ENCODE measurements at regions not wholly inside any gene's neighbourhood (a gene's known extent, or its start where the extent isn't known, plus 50 kb on each side); places are given as distances from the start of the nearest gene placed in this dataset.

- H3K4me3 ChIP-seq (ENCODE audit: low read depth, low read length): no peak overlapping the region
- no peak for DNase-seq (ENCODE audit: low read depth)
- TF ChIP-seq MYC (IDR thresholded peaks at IDR 0.05; ENCODE audit: low read depth, low read length) (no peak), CTCF (IDR thresholded peaks at IDR 0.05; ENCODE audit: low read depth, low read length) (no peak), POLR2A (IDR thresholded peaks at IDR 0.05; ENCODE audit: extremely low read depth, insufficient read length) (no peak), MAX (IDR thresholded peaks at IDR 0.05; ENCODE audit: low read depth, low read length) (no peak)
Observed at GRCh38 chr5:168031614-168032013, 259.8 kb upstream of the WWC1 start.

- H3K4me3 ChIP-seq (ENCODE audit: low read depth, low read length): no peak overlapping the region
- TF ChIP-seq MYC (IDR thresholded peaks at IDR 0.05; ENCODE audit: low read depth, low read length): no peak
- no peak for DNase-seq (ENCODE audit: low read depth)
Observed at GRCh38 chr5:168039039-168039438, 252.4 kb upstream of the WWC1 start.

- DNase-seq (ENCODE audit: low read depth): no peak
- H3K4me3 ChIP-seq (ENCODE audit: low read depth, low read length): no peak overlapping the region
- TF ChIP-seq MAX (IDR thresholded peaks at IDR 0.05; ENCODE audit: low read depth, low read length) (no peak), POLR2A (IDR thresholded peaks at IDR 0.05; ENCODE audit: extremely low read depth, insufficient read length) (no peak), CTCF (IDR thresholded peaks at IDR 0.05; ENCODE audit: low read depth, low read length) (no peak), MYC (IDR thresholded peaks at IDR 0.05; ENCODE audit: low read depth, low read length) (no peak)
Observed at GRCh38 chr5:168039566-168040248, 251.7 kb upstream of the WWC1 start.

GRCh38 chr5:168041583-168041982, 249.9 kb upstream of the WWC1 start:
- TF ChIP-seq MYC (IDR thresholded peaks at IDR 0.05; ENCODE audit: low read depth, low read length) (no peak), CTCF (IDR thresholded peaks at IDR 0.05; ENCODE audit: low read depth, low read length) (no peak), MAX (IDR thresholded peaks at IDR 0.05; ENCODE audit: low read depth, low read length) (no peak), POLR2A (IDR thresholded peaks at IDR 0.05; ENCODE audit: extremely low read depth, insufficient read length) (no peak)
- no peak for DNase-seq (ENCODE audit: low read depth)
- H3K4me3 ChIP-seq (ENCODE audit: low read depth, low read length): no peak overlapping the region

- TF ChIP-seq MAX (IDR thresholded peaks at IDR 0.05; ENCODE audit: low read depth, low read length) (no peak), POLR2A (IDR thresholded peaks at IDR 0.05; ENCODE audit: extremely low read depth, insufficient read length) (no peak), CTCF (IDR thresholded peaks at IDR 0.05; ENCODE audit: low read depth, low read length) (no peak), MYC (IDR thresholded peaks at IDR 0.05; ENCODE audit: low read depth, low read length) (no peak)
- H3K4me3 ChIP-seq (ENCODE audit: low read depth, low read length): no peak overlapping the region
- DNase-seq (ENCODE audit: low read depth): no peak
Observed at GRCh38 chr5:168042284-168043068, 249.0 kb upstream of the WWC1 start.

- no peak overlapping the region for H3K4me3 ChIP-seq (ENCODE audit: low read depth, low read length)
- DNase-seq (ENCODE audit: low read depth): no peak
- TF ChIP-seq MYC (IDR thresholded peaks at IDR 0.05; ENCODE audit: low read depth, low read length): no peak
- no peak for TF ChIP-seq MAX (IDR thresholded peaks at IDR 0.05; ENCODE audit: low read depth, low read length)
- no peak for TF ChIP-seq CTCF (IDR thresholded peaks at IDR 0.05; ENCODE audit: low read depth, low read length)
- no peak for TF ChIP-seq POLR2A (IDR thresholded peaks at IDR 0.05; ENCODE audit: extremely low read depth, insufficient read length)
Observed at GRCh38 chr5:168046163-168046562, 245.3 kb upstream of the WWC1 start.

All from NB4 (cell line).